ENCODE measurements at regions not wholly inside any gene's neighbourhood (a gene's known extent, or its start where the extent isn't known, plus 50 kb on each side); places are given as distances from the start of the nearest gene placed in this dataset.

DNA sequence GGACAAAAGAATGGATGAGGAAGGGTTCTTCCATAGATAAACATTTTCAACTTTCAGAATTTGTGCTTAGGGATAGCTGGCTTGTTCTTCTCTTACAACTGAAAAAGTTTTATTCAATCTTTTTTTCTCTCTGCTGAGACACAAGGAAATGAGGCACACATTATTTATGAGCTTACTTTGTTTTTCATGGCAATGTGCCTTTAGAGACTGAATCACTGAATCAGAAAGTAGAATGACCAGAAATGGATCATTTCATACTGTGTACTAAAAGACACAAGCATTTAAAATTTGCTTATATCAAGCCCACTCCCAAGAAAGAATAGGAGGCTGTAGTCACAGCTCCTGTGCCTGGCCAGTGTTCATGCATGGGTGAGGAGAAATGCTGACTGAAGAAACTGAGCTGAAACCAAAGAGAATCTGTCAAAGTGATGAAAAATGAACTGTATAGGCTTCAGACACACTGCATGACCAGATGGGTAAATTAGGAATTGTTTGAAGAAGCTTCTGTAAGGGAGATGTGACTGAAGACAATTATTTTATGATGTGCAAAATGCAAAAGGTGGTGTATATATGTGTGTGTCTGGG is 413.8 kb downstream of the RAPGEF2 start:
- DNase-seq: no peak
- ChIA-PET POLR2A (no interaction called here), CTCF (no interaction called here)
- Histone ChIP-seq H3K4me1 (ENCODE audit: control extremely low read depth in 1 of 4, control insufficient read depth in 4 of 4, insufficient read depth in 4 of 4, low read length in 3 of 4) (no peaks in the 10 kb centered on the region), H3K4me3 (ENCODE audit: control insufficient read depth in 1 of 7, extremely low read depth in 1 of 7, insufficient read depth in 4 of 7, low read depth in 2 of 7, low read length in 6 of 7) (no peak overlapping the region), H3K36me3 (ENCODE audit: control insufficient read depth in 4 of 4, insufficient read depth in 4 of 4, low read length in 3 of 4) (no peaks in the 10 kb centered on the region), H3K27ac (ENCODE audit: insufficient read depth in 1 of 2, low read depth in 1 of 2, low read length in 2 of 2, poor library complexity in 1 of 2, severe bottlenecking in 2 of 2) (no peak overlapping the region), H3K27me3 (replicated peaks in 2 of 5; ENCODE audit: control insufficient read depth in 4 of 5, insufficient read depth in 5 of 5, low read length in 4 of 5) (no peaks in the 10 kb centered on the region), H3K9me3 (ENCODE audit: control extremely low read depth in 1 of 5, control insufficient read depth in 4 of 5, insufficient read depth in 2 of 5, low read depth in 1 of 5, low read length in 4 of 5) (peaks cover 0 to 1% (median 0%) of the 10 kb centered on the region in 5 experiments)

DNA sequence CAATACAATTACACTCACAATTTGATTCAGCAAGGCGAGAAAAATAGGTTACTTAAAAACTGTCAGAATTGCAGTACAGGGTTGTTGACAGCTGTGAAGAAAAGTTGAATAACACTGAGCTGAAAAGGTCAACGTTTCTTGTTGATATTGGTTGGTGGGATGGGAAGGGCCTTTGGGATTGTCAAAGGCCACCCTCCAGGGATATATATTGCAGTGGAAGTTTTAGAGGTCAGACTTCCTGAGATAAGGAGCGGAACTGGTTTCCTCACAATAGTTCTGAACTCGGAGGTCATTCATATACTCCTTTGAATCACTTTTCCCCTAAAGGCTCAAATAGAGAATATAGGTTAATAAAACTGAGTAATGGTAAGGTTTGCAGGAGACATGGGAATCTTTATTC is 417.2 kb downstream of the RAPGEF2 start:
- WGBS (ENCODE audit: insufficient coverage): no CpG with 5 or more reads among the region's 4 CpGs
- Histone ChIP-seq H3K27ac (ENCODE audit: insufficient read depth in 1 of 2, low read depth in 1 of 2, low read length in 2 of 2, poor library complexity in 1 of 2, severe bottlenecking in 2 of 2) (no peak overlapping the region), H3K27me3 (replicated peaks in 2 of 5; ENCODE audit: control insufficient read depth in 4 of 5, insufficient read depth in 5 of 5, low read length in 4 of 5) (no peaks in the 10 kb centered on the region), H3K4me3 (ENCODE audit: control insufficient read depth in 1 of 7, extremely low read depth in 1 of 7, insufficient read depth in 4 of 7, low read depth in 2 of 7, low read length in 6 of 7) (no peak overlapping the region), H3K36me3 (ENCODE audit: control insufficient read depth in 4 of 4, insufficient read depth in 4 of 4, low read length in 3 of 4) (no peaks in the 10 kb centered on the region), H3K4me1 (ENCODE audit: control extremely low read depth in 1 of 4, control insufficient read depth in 4 of 4, insufficient read depth in 4 of 4, low read length in 3 of 4) (no peaks in the 10 kb centered on the region), H3K9me3 (ENCODE audit: control extremely low read depth in 1 of 5, control insufficient read depth in 4 of 5, insufficient read depth in 2 of 5, low read depth in 1 of 5, low read length in 4 of 5) (no peaks in the 10 kb centered on the region)
- CTCF ChIA-PET: interaction anchor here (1.3 kb wide), 1 partner anchor 11 kb away, joined by 3 read pairs; no protein-coding TSS in a partner anchor
- no peak for DNase-seq
- POLR2A ChIA-PET: no interaction called here

DNA sequence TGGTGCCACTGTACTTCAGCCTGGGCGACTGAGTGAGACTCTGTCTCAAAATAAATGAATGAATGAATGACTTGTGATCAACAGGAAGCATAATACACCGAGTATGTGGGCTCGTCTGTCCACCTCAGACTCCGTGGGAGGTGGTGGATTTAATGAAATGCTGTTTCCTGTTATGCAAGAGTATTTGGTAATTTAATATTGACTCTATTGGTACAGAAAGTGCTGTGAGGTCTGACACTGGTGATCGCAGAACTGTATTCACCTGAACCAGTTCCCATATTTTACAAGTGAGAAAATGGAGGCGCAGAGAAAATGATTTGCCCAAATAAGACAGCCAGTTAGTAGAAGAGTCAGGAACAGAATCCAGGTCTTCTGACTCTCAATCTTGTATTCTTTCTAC is 423.3 kb downstream of the RAPGEF2 start:
- H3K4me1 ChIP-seq (ENCODE audit: control extremely low read depth in 1 of 4, control insufficient read depth in 4 of 4, insufficient read depth in 4 of 4, low read length in 3 of 4): no peaks in the 10 kb centered on the region
- POLR2A ChIA-PET: no interaction called here
- 80% methylated on average over 4 of the region's 6 CpGs for WGBS (ENCODE audit: insufficient coverage)
- no peaks in the 10 kb centered on the region for H3K27me3 ChIP-seq (replicated peaks in 2 of 5; ENCODE audit: control insufficient read depth in 4 of 5, insufficient read depth in 5 of 5, low read length in 4 of 5)
- CTCF ChIA-PET: interaction anchor here (0.9 kb wide), 1 partner anchor 15 kb away, joined by 3 read pairs; no protein-coding TSS in a partner anchor
- no peak overlapping the region for H3K27ac ChIP-seq (ENCODE audit: insufficient read depth in 1 of 2, low read depth in 1 of 2, low read length in 2 of 2, poor library complexity in 1 of 2, severe bottlenecking in 2 of 2)
- no peak for DNase-seq
- H3K36me3 ChIP-seq (ENCODE audit: control insufficient read depth in 4 of 4, insufficient read depth in 4 of 4, low read length in 3 of 4): no peaks in the 10 kb centered on the region
- H3K4me3 ChIP-seq (ENCODE audit: control insufficient read depth in 1 of 7, extremely low read depth in 1 of 7, insufficient read depth in 4 of 7, low read depth in 2 of 7, low read length in 6 of 7): no peak overlapping the region
- no peaks in the 10 kb centered on the region for H3K9me3 ChIP-seq (ENCODE audit: control extremely low read depth in 1 of 5, control insufficient read depth in 4 of 5, insufficient read depth in 2 of 5, low read depth in 1 of 5, low read length in 4 of 5)

DNA sequence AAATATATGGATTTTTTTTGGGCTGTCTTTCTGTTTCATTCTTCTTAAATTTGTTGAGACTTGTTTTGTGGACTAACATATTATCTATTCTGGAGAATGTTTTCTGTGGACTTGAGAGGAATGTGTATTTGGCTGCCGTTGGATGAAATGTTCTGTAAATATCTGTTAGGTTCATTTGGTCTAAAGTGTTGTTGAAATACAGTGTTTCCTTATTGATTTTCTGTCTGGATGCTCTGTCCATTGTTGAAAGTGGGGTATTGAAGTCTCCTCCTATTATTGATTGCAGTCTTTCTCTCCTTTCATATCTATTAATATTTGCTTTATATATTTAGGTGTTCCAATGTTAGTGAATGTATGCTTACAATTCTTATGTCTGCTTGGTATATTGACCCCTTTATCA is 431.8 kb downstream of the RAPGEF2 start:
- Histone ChIP-seq H3K4me1 (ENCODE audit: control extremely low read depth in 1 of 4, control insufficient read depth in 4 of 4, insufficient read depth in 4 of 4, low read length in 3 of 4) (no peaks in the 10 kb centered on the region), H3K9me3 (ENCODE audit: control extremely low read depth in 1 of 5, control insufficient read depth in 4 of 5, insufficient read depth in 2 of 5, low read depth in 1 of 5, low read length in 4 of 5) (peaks cover 0 to 9% (median 0%) of the 10 kb centered on the region in 5 experiments), H3K27ac (ENCODE audit: insufficient read depth in 1 of 2, low read depth in 1 of 2, low read length in 2 of 2, poor library complexity in 1 of 2, severe bottlenecking in 2 of 2) (no peak overlapping the region), H3K36me3 (ENCODE audit: control insufficient read depth in 4 of 4, insufficient read depth in 4 of 4, low read length in 3 of 4) (no peaks in the 10 kb centered on the region), H3K4me3 (ENCODE audit: control insufficient read depth in 1 of 7, extremely low read depth in 1 of 7, insufficient read depth in 4 of 7, low read depth in 2 of 7, low read length in 6 of 7) (no peak overlapping the region), H3K27me3 (replicated peaks in 2 of 5; ENCODE audit: control insufficient read depth in 4 of 5, insufficient read depth in 5 of 5, low read length in 4 of 5) (no peaks in the 10 kb centered on the region)
- no peak for DNase-seq
- ChIA-PET POLR2A (no interaction called here), CTCF (no interaction called here)
- no CpG with 5 or more reads among the region's 1 CpG for WGBS (ENCODE audit: insufficient coverage)

DNA sequence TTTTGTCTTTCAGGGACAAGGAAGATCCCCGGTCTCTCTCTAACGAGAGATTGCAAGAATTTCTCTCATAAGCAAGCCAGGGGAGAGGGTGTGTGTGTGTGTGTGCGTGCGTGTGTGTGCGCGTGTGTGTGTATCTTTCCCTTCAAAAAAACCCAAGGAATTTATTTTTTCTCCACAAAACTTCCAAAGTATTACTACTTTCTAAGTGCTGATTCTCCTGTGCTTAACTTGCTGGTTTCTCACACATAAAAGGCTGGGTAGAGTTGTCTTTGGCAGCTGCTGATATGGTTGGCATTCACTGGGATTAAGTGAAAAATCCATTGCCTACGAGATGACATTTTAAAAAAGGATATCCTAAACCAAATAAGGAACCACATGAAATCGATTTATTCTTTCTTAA is 435.7 kb downstream of the RAPGEF2 start:
- 76% methylated on average over 7 of the region's 8 CpGs for WGBS (ENCODE audit: insufficient coverage)
- ChIA-PET POLR2A (no interaction called here), CTCF (no interaction called here)
- Histone ChIP-seq H3K36me3 (ENCODE audit: control insufficient read depth in 4 of 4, insufficient read depth in 4 of 4, low read length in 3 of 4) (no peaks in the 10 kb centered on the region), H3K4me3 (ENCODE audit: control insufficient read depth in 1 of 7, extremely low read depth in 1 of 7, insufficient read depth in 4 of 7, low read depth in 2 of 7, low read length in 6 of 7) (no peak overlapping the region), H3K9me3 (ENCODE audit: control extremely low read depth in 1 of 5, control insufficient read depth in 4 of 5, insufficient read depth in 2 of 5, low read depth in 1 of 5, low read length in 4 of 5) (peaks cover 0 to 9% (median 0%) of the 10 kb centered on the region in 5 experiments), H3K27ac (ENCODE audit: insufficient read depth in 1 of 2, low read depth in 1 of 2, low read length in 2 of 2, poor library complexity in 1 of 2, severe bottlenecking in 2 of 2) (no peak overlapping the region), H3K4me1 (ENCODE audit: control extremely low read depth in 1 of 4, control insufficient read depth in 4 of 4, insufficient read depth in 4 of 4, low read length in 3 of 4) (no peaks in the 10 kb centered on the region), H3K27me3 (replicated peaks in 2 of 5; ENCODE audit: control insufficient read depth in 4 of 5, insufficient read depth in 5 of 5, low read length in 4 of 5) (peaks cover 0 to 7% (median 0%) of the 10 kb centered on the region in 5 experiments)
- no peak for DNase-seq

DNA sequence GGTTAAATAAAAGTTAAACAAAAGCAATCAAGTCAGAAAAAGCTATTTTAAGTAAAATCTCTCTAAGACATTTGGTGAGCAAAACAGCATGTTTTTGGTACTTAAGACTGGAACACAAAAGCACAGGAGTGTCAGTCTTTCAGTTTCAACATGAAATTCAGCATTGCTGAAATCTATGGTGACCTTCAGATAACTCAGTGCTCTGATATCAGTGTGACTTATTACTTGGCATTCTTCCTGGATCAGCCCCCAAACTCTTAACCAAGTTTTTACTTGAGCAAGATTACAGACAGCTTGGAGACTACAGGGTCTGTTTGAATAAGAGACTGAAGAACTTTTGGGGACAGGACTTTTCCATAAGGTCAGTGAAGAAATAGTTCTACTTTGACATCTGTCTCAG is 437.2 kb downstream of the RAPGEF2 start:
- no peak overlapping the region for H3K27ac ChIP-seq (ENCODE audit: insufficient read depth in 1 of 2, low read depth in 1 of 2, low read length in 2 of 2, poor library complexity in 1 of 2, severe bottlenecking in 2 of 2)
- H3K4me1 ChIP-seq (ENCODE audit: control extremely low read depth in 1 of 4, control insufficient read depth in 4 of 4, insufficient read depth in 4 of 4, low read length in 3 of 4): no peaks in the 10 kb centered on the region
- no peaks in the 10 kb centered on the region for H3K36me3 ChIP-seq (ENCODE audit: control insufficient read depth in 4 of 4, insufficient read depth in 4 of 4, low read length in 3 of 4)
- H3K9me3 ChIP-seq (ENCODE audit: control extremely low read depth in 1 of 5, control insufficient read depth in 4 of 5, insufficient read depth in 2 of 5, low read depth in 1 of 5, low read length in 4 of 5): peaks cover 0 to 9% (median 0%) of the 10 kb centered on the region in 5 experiments
- no peak for DNase-seq
- no peak overlapping the region for H3K4me3 ChIP-seq (ENCODE audit: control insufficient read depth in 1 of 7, extremely low read depth in 1 of 7, insufficient read depth in 4 of 7, low read depth in 2 of 7, low read length in 6 of 7)
- CTCF ChIA-PET: no interaction called here
- peaks cover 0 to 7% (median 0%) of the 10 kb centered on the region in 5 experiments for H3K27me3 ChIP-seq (replicated peaks in 2 of 5; ENCODE audit: control insufficient read depth in 4 of 5, insufficient read depth in 5 of 5, low read length in 4 of 5)
- POLR2A ChIA-PET: no interaction called here

DNA sequence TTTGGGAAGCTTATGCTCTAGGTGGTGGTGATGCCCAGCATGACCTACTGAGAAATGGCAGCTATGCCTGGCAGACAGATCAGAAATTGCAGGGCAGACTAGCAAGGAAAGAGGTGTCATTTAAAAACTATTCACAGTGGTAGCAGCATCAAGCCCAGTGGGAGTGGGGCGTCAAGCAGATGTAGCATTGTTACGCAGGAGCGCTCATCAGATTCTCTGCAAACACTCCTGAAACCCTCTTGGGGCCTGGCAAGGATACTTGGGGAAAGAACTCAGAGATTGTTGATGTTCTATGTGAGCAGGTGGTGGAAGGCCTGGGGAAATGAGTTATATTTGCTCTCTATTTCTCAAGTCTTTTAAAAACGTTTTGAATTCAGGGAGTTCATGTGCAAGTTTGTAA is 437.6 kb downstream of the RAPGEF2 start:
- Histone ChIP-seq H3K27ac (ENCODE audit: insufficient read depth in 1 of 2, low read depth in 1 of 2, low read length in 2 of 2, poor library complexity in 1 of 2, severe bottlenecking in 2 of 2) (no peak overlapping the region), H3K27me3 (replicated peaks in 2 of 5; ENCODE audit: control insufficient read depth in 4 of 5, insufficient read depth in 5 of 5, low read length in 4 of 5) (peaks cover 0 to 7% (median 0%) of the 10 kb centered on the region in 5 experiments), H3K4me3 (ENCODE audit: control insufficient read depth in 1 of 7, extremely low read depth in 1 of 7, insufficient read depth in 4 of 7, low read depth in 2 of 7, low read length in 6 of 7) (no peak overlapping the region), H3K36me3 (ENCODE audit: control insufficient read depth in 4 of 4, insufficient read depth in 4 of 4, low read length in 3 of 4) (no peaks in the 10 kb centered on the region), H3K9me3 (ENCODE audit: control extremely low read depth in 1 of 5, control insufficient read depth in 4 of 5, insufficient read depth in 2 of 5, low read depth in 1 of 5, low read length in 4 of 5) (peaks cover 0 to 9% (median 0%) of the 10 kb centered on the region in 5 experiments), H3K4me1 (ENCODE audit: control extremely low read depth in 1 of 4, control insufficient read depth in 4 of 4, insufficient read depth in 4 of 4, low read length in 3 of 4) (no peaks in the 10 kb centered on the region)
- no peak for DNase-seq
- ChIA-PET CTCF (no interaction called here), POLR2A (no interaction called here)
- 89% methylated on average over 3 of the region's 4 CpGs for WGBS (ENCODE audit: insufficient coverage)
